GM12865 (cell line): ENCODE measurements at regions not wholly inside any gene's neighbourhood (a gene's known extent, or its start where the extent isn't known, plus 50 kb on each side); places are given as distances from the start of the nearest gene placed in this dataset.

Experiments
- DNase-seq: peaks from one replicate; pipeline ENCODE4 v3.0.0; 2010; ENCODE audit warnings: low read depth
- H3K4me3 ChIP-seq: 2 replicates; pipeline ENCODE4 v1.5.1; 2011; ENCODE audit warnings: mild to moderate bottlenecking, low read depth, low read length, control low read depth
- TF ChIP-seq, protein P1 (sequence below): IDR thresholded peaks from 2 replicates; pipeline ENCODE4 v1.5.1; 2011; ENCODE audit warnings: low read length, control low read depth, low read depth, inconsistent platforms; ENCODE audit not compliant: insufficient read depth; ENCODE audit errors: missing control alignments

- no peak for DNase-seq
- no peak overlapping the region for H3K4me3 ChIP-seq
- TF ChIP-seq, protein P1, sequence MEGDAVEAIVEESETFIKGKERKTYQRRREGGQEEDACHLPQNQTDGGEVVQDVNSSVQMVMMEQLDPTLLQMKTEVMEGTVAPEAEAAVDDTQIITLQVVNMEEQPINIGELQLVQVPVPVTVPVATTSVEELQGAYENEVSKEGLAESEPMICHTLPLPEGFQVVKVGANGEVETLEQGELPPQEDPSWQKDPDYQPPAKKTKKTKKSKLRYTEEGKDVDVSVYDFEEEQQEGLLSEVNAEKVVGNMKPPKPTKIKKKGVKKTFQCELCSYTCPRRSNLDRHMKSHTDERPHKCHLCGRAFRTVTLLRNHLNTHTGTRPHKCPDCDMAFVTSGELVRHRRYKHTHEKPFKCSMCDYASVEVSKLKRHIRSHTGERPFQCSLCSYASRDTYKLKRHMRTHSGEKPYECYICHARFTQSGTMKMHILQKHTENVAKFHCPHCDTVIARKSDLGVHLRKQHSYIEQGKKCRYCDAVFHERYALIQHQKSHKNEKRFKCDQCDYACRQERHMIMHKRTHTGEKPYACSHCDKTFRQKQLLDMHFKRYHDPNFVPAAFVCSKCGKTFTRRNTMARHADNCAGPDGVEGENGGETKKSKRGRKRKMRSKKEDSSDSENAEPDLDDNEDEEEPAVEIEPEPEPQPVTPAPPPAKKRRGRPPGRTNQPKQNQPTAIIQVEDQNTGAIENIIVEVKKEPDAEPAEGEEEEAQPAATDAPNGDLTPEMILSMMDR = no peak
Measured at GRCh38 chr2:150027164-150027563, 439.6 kb upstream of the MMADHC start.

DNA sequence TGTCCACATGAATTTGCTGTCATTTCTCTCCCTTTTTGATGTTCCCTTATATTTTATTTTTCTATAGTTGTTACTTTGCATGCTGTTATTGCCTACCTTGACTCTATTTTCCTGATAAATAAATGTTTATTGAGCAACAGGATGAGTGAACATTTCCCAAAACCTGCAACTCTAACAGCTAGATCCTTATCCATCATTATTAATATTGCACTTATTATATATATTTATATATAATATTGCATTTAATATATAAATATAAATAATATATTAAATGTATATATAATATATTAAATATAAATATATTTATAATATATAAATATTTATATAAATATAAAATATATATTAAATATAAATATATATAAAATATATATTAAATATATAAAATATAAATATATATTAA, 436.1 kb upstream of the MMADHC start:
- no peak overlapping the region for H3K4me3 ChIP-seq
- TF ChIP-seq, protein P1 = no peak
- no peak for DNase-seq

DNA sequence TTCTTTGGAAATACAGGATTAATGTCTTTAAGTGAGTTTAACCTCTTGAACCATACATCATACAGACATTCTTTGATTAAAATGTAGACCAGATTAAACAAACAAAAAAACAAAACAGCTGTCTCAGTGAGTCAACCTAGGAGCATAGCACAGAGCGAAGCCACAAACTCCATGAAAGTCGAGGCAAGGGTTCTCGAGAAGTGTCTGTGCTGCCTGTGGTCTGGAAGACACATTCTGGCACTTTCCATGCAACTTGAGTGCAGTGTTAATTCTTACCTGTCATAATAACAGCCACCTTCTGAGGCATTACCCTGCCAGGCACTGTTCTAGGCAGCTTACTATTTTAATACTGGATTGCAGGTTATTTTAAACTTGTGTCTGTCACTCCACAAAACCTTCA, 435.5 kb upstream of the MMADHC start:
- TF ChIP-seq, protein P1 = no peak
- no peak for DNase-seq
- no peak overlapping the region for H3K4me3 ChIP-seq

- TF ChIP-seq, protein P1 = no peak
- DNase-seq = peak; percentile 30
- no peak overlapping the region for H3K4me3 ChIP-seq
Measured at GRCh38 chr2:150020937-150021673, 433.5 kb upstream of the MMADHC start.

DNA sequence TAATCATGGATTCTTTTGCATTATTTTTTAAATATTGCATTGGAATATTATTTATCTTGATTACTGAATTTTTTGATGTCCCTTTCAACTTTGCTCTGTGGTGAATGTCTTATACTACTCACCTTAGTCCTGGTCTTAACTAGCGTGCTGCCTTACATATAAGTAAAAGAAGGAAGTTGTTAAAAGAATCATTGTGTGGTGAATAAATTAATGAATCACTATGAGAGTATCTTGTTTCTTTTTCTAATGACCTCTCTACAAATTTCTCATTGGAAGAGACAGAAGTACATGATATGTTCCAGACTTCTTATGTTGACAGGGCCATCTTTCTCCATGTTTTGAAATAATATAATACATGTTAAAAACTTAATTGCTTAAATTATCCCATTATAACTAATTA, 432.6 kb upstream of the MMADHC start:
- TF ChIP-seq, protein P1 = no peak
- no peak for DNase-seq
- H3K4me3 ChIP-seq = no peak overlapping the region

- TF ChIP-seq, protein P1 = no peak
- H3K4me3 ChIP-seq = no peak overlapping the region
- no peak for DNase-seq
Measured at GRCh38 chr2:150019063-150019462, 431.5 kb upstream of the MMADHC start.

DNA sequence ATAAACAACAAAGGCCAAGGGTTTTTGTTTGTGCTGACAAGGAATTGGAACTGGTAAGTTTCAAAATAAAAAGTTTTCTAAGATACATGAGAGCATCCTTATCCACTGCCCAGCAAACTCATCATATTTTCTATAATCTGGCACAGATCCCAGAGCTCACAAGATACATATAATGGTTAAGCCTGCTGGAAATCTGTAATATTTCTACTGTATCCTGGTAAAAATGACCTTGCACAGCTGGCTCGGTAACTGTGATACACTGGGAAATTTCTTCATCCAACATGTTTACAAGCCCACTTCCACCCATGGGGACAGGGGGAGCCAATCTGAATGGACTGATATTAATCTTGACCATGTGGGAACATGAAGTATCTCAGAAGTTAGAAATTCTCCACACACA, 425.4 kb upstream of the MMADHC start:
- TF ChIP-seq, protein P1 = no peak
- no peak overlapping the region for H3K4me3 ChIP-seq
- no peak for DNase-seq
